ENCODE measurements at regions not wholly inside any gene's neighbourhood (a gene's known extent, or its start where the extent isn't known, plus 50 kb on each side); places are given as distances from the start of the nearest gene placed in this dataset.

DNA sequence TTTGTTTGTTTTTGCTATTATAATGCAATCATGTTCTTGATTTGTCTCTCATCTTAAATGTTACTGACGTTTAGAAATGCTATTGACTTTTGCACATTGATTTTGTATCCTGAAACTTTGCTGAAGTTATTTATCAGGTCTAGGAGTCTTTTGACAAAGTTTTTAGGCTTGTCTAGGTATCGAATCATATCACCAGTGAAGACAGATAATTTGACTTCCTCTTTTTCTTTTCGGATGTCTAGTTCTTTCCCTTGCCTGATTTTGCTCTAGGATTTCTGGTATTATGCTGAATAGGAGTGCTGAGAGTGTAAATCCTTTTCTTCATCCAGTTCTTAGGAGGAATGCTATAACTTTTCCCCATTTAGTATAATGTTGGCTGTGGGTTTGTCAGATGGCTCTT is 719.7 kb upstream of the BCHE start:
- Histone ChIP-seq H3K9ac (ENCODE audit: control insufficient read depth, extremely low read depth, insufficient read depth, low read length) (no peak overlapping the region), H3K36me3 (ENCODE audit: control insufficient read depth in 2 of 2, extremely low read depth in 1 of 2, insufficient read depth in 2 of 2, low read length in 2 of 2) (no peaks in the 10 kb centered on the region), H3K9me1 (ENCODE audit: control insufficient read depth, extremely low read depth, insufficient read depth, low read length) (no peaks in the 10 kb centered on the region), H3K27me3 (ENCODE audit: control insufficient read depth, extremely low read depth, insufficient read depth, low read length) (no peaks in the 10 kb centered on the region), H4K20me1 (ENCODE audit: control insufficient read depth, extremely low read depth, insufficient read depth, low read length) (no peaks in the 10 kb centered on the region), H3K79me2 (ENCODE audit: control insufficient read depth, insufficient read depth, low read length) (no peaks in the 10 kb centered on the region), H2AFZ (ENCODE audit: control insufficient read depth, low read length) (no peak overlapping the region), H3K4me1 (ENCODE audit: control insufficient read depth, extremely low read depth, insufficient read depth, low read length) (no peaks in the 10 kb centered on the region), H3K27ac (ENCODE audit: control insufficient read depth, insufficient read depth, low read length) (no peak overlapping the region), H3K9me3 (ENCODE audit: control insufficient read depth, low read depth, low read length) (no peaks in the 10 kb centered on the region), H3K4me3 (ENCODE audit: control insufficient read depth in 2 of 3, extremely low read depth in 1 of 3, insufficient read depth in 2 of 3, low read depth in 1 of 3, low read length in 3 of 3) (no peak overlapping the region), H3K4me2 (ENCODE audit: control insufficient read depth, extremely low read depth, insufficient read depth, low read depth, low read length) (no peak overlapping the region)
- DNase-seq (ENCODE audit: low read depth, low spot score) (no peak), FAIRE-seq (no peak)
- TF ChIP-seq, protein P1, sequence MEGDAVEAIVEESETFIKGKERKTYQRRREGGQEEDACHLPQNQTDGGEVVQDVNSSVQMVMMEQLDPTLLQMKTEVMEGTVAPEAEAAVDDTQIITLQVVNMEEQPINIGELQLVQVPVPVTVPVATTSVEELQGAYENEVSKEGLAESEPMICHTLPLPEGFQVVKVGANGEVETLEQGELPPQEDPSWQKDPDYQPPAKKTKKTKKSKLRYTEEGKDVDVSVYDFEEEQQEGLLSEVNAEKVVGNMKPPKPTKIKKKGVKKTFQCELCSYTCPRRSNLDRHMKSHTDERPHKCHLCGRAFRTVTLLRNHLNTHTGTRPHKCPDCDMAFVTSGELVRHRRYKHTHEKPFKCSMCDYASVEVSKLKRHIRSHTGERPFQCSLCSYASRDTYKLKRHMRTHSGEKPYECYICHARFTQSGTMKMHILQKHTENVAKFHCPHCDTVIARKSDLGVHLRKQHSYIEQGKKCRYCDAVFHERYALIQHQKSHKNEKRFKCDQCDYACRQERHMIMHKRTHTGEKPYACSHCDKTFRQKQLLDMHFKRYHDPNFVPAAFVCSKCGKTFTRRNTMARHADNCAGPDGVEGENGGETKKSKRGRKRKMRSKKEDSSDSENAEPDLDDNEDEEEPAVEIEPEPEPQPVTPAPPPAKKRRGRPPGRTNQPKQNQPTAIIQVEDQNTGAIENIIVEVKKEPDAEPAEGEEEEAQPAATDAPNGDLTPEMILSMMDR (optimal IDR thresholded peaks at IDR 0.05 in 1 of 3, IDR thresholded peaks at IDR 0.05 in 1 of 3, conservative IDR thresholded peaks at IDR 0.05 in 1 of 3; ENCODE audit: extremely low read depth in 1 of 3, insufficient read depth in 2 of 3, low read length in 3 of 3), result no peak
- no peak for TF ChIP-seq EZH2 (IDR thresholded peaks at IDR 0.05; ENCODE audit: low read length)
- dilution Hi-C loops (cut with MboI; ENCODE audit: extremely low pct_ligation_motif_present, low sequenced_read_pairs), result no loop called here

DNA sequence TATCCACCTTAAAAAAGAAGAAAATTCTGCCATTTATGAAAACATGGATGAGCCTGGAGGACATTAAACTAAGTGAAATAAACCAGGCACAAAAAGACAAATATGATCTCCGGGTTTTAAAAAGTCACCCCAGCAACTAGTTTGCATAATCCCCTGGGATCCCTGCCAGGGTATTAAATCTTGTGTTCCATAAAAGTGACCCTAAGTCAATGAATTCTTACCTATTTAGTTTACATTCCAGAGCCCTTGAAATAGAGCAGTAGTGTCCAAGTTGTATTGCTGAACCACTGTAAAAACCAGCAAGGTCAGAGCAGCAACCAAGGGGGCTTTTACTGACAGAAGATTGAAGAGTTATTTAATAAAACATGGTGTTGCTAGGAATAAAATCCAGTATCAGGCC is 716.8 kb upstream of the BCHE start:
- no peak for TF ChIP-seq EZH2 (IDR thresholded peaks at IDR 0.05; ENCODE audit: low read length)
- dilution Hi-C loops (cut with MboI; ENCODE audit: extremely low pct_ligation_motif_present, low sequenced_read_pairs), result no loop called here
- DNase-seq (ENCODE audit: low read depth, low spot score), result no peak
- Histone ChIP-seq H3K9ac (ENCODE audit: control insufficient read depth, extremely low read depth, insufficient read depth, low read length) (no peak overlapping the region), H3K79me2 (ENCODE audit: control insufficient read depth, insufficient read depth, low read length) (no peaks in the 10 kb centered on the region), H3K9me3 (ENCODE audit: control insufficient read depth, low read depth, low read length) (no peaks in the 10 kb centered on the region), H3K27ac (ENCODE audit: control insufficient read depth, insufficient read depth, low read length) (no peak overlapping the region), H3K4me2 (ENCODE audit: control insufficient read depth, extremely low read depth, insufficient read depth, low read depth, low read length) (no peak overlapping the region), H3K36me3 (ENCODE audit: control insufficient read depth in 2 of 2, extremely low read depth in 1 of 2, insufficient read depth in 2 of 2, low read length in 2 of 2) (no peaks in the 10 kb centered on the region), H3K27me3 (ENCODE audit: control insufficient read depth, extremely low read depth, insufficient read depth, low read length) (no peaks in the 10 kb centered on the region), H3K4me1 (ENCODE audit: control insufficient read depth, extremely low read depth, insufficient read depth, low read length) (no peaks in the 10 kb centered on the region), H3K4me3 (ENCODE audit: control insufficient read depth in 2 of 3, extremely low read depth in 1 of 3, insufficient read depth in 2 of 3, low read depth in 1 of 3, low read length in 3 of 3) (no peak overlapping the region), H2AFZ (ENCODE audit: control insufficient read depth, low read length) (no peak overlapping the region), H4K20me1 (ENCODE audit: control insufficient read depth, extremely low read depth, insufficient read depth, low read length) (no peaks in the 10 kb centered on the region), H3K9me1 (ENCODE audit: control insufficient read depth, extremely low read depth, insufficient read depth, low read length) (no peaks in the 10 kb centered on the region)
- no peak for FAIRE-seq

DNA sequence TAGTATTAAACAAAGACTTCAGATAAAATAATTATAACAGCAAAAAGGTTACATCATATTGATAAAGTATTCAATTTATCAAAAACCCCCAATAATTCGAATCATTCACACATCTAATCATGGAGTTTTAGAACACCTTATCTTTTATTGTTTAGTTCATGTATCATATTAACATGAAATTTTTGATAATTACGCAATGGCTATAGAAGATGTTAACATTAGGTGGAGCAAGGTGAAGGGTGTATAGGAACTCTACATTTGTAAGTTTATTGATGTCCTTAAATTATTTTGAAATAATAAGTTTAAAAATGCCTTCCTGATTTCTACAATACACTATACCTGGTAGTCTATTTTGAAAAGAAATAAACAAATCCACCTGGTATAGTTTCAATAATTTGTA is 696.5 kb upstream of the BCHE start:
- Histone ChIP-seq H3K27me3 (ENCODE audit: control insufficient read depth, extremely low read depth, insufficient read depth, low read length) (no peaks in the 10 kb centered on the region), H2AFZ (ENCODE audit: control insufficient read depth, low read length) (no peak overlapping the region), H3K9ac (ENCODE audit: control insufficient read depth, extremely low read depth, insufficient read depth, low read length) (no peak overlapping the region), H3K9me1 (ENCODE audit: control insufficient read depth, extremely low read depth, insufficient read depth, low read length) (no peaks in the 10 kb centered on the region), H3K9me3 (ENCODE audit: control insufficient read depth, low read depth, low read length) (peaks cover 2% of the 10 kb centered on the region), H3K4me2 (ENCODE audit: control insufficient read depth, extremely low read depth, insufficient read depth, low read depth, low read length) (no peak overlapping the region), H3K36me3 (ENCODE audit: control insufficient read depth in 2 of 2, extremely low read depth in 1 of 2, insufficient read depth in 2 of 2, low read length in 2 of 2) (no peaks in the 10 kb centered on the region), H3K79me2 (ENCODE audit: control insufficient read depth, insufficient read depth, low read length) (no peaks in the 10 kb centered on the region), H3K4me3 (ENCODE audit: control insufficient read depth in 2 of 3, extremely low read depth in 1 of 3, insufficient read depth in 2 of 3, low read depth in 1 of 3, low read length in 3 of 3) (no peak overlapping the region), H3K4me1 (ENCODE audit: control insufficient read depth, extremely low read depth, insufficient read depth, low read length) (no peaks in the 10 kb centered on the region), H4K20me1 (ENCODE audit: control insufficient read depth, extremely low read depth, insufficient read depth, low read length) (no peaks in the 10 kb centered on the region), H3K27ac (ENCODE audit: control insufficient read depth, insufficient read depth, low read length) (no peak overlapping the region)
- dilution Hi-C loops (cut with MboI; ENCODE audit: extremely low pct_ligation_motif_present, low sequenced_read_pairs), result no loop called here
- FAIRE-seq (no peak), DNase-seq (ENCODE audit: low read depth, low spot score) (no peak)
- TF ChIP-seq EZH2 (IDR thresholded peaks at IDR 0.05; ENCODE audit: low read length), result no peak
- TF ChIP-seq, protein P1 (optimal IDR thresholded peaks at IDR 0.05 in 1 of 3, IDR thresholded peaks at IDR 0.05 in 1 of 3, conservative IDR thresholded peaks at IDR 0.05 in 1 of 3; ENCODE audit: extremely low read depth in 1 of 3, insufficient read depth in 2 of 3, low read length in 3 of 3), result no peak

Measured in keratinocyte (primary cell).